Parathyroid adenoma (tissue), 2 donors: ENCODE measurements at regions not wholly inside any gene's neighbourhood (a gene's known extent, or its start where the extent isn't known, plus 50 kb on each side); places are given as distances from the start of the nearest gene placed in this dataset.

Experiments used
- H2AFZ ChIP-seq: fragments of 300-600 bp; sonication (generic); one replicate; pipeline ENCODE4 v1.7.0; 2017; ENCODE audit warnings: antibody characterized with exemption, mild to moderate bottlenecking
- H3K27ac ChIP-seq: fragments of 300-600 bp; sonication (generic); one replicate; pipeline ENCODE4 v1.7.0; 2017
- H3K27me3 ChIP-seq: fragments of 300-600 bp; sonication (generic); one replicate; pipeline ENCODE4 v1.7.0; 2017; ENCODE audit warnings: low read length; ENCODE audit not compliant: control insufficient read depth, insufficient read depth
- H3K36me3 ChIP-seq: fragments of 300-600 bp; sonication (generic); one replicate; pipeline ENCODE4 v1.7.0; 2017; ENCODE audit warnings: low read length; ENCODE audit not compliant: control insufficient read depth, insufficient read depth
- H3K4me1 ChIP-seq: fragments of 300-600 bp; sonication (generic); one replicate; pipeline ENCODE4 v1.7.0; 2017; ENCODE audit warnings: control low read depth
- H3K4me2 ChIP-seq: fragments of 300-600 bp; sonication (generic); one replicate; pipeline ENCODE4 v1.7.0; 2017; ENCODE audit warnings: low read length
- H3K4me3 ChIP-seq: fragments of 300-600 bp; sonication (generic); one replicate; pipeline ENCODE4 v1.7.0; 2017; ENCODE audit warnings: low read depth, low read length
- H3K79me2 ChIP-seq: fragments of 300-600 bp; sonication (generic); one replicate; pipeline ENCODE4 v1.7.0; 2017; ENCODE audit warnings: control low read depth
- H3K9ac ChIP-seq: fragments of 300-600 bp; sonication (generic); one replicate; pipeline ENCODE4 v1.7.0; 2017; ENCODE audit warnings: mild to moderate bottlenecking
- H3K9me3 ChIP-seq: fragments of 300-600 bp; sonication (generic); one replicate; pipeline ENCODE4 v1.7.0; 2017; ENCODE audit warnings: low read length; ENCODE audit not compliant: control insufficient read depth
- TF ChIP-seq, protein P1 (sequence below): fragments of 300-600 bp; sonication (generic); IDR thresholded peaks from one replicate; pipeline ENCODE4 v1.7.0; 2017; ENCODE audit warnings: antibody characterized with exemption, mild to moderate bottlenecking
- donor health status: primary hyperparathyroidism.

DNA sequence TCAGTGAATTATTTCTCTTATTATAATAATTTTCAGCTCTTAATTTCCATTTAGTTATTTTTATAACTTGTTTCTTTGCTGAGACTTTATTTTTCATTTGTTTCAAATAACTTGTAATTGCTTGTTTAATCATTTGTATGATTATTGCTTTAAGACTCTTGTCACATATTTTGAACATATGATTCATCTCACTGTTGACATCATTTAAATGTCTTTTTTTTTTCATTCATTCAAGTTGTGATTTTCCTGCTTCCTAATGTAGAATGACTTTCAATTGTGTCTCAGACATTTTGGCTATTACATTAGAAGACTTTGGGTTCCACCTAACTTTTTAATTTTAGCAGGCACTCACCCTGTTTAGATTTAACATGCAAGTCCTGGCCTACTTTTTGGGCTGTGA is 234.8 kb upstream of the DIPK2B start:
- Histone ChIP-seq H3K27ac (no peak overlapping the region), H3K36me3 (no peaks in the 10 kb centered on the region), H3K79me2 (no peaks in the 10 kb centered on the region), H3K4me2 (no peak overlapping the region), H3K27me3 (no peaks in the 10 kb centered on the region), H3K9ac (no peak overlapping the region), H3K4me3 (no peak overlapping the region), H3K9me3 (no peaks in the 10 kb centered on the region), H3K4me1 (no peaks in the 10 kb centered on the region), H2AFZ (no peak overlapping the region)
- TF ChIP-seq, protein P1, sequence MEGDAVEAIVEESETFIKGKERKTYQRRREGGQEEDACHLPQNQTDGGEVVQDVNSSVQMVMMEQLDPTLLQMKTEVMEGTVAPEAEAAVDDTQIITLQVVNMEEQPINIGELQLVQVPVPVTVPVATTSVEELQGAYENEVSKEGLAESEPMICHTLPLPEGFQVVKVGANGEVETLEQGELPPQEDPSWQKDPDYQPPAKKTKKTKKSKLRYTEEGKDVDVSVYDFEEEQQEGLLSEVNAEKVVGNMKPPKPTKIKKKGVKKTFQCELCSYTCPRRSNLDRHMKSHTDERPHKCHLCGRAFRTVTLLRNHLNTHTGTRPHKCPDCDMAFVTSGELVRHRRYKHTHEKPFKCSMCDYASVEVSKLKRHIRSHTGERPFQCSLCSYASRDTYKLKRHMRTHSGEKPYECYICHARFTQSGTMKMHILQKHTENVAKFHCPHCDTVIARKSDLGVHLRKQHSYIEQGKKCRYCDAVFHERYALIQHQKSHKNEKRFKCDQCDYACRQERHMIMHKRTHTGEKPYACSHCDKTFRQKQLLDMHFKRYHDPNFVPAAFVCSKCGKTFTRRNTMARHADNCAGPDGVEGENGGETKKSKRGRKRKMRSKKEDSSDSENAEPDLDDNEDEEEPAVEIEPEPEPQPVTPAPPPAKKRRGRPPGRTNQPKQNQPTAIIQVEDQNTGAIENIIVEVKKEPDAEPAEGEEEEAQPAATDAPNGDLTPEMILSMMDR = no peak

DNA sequence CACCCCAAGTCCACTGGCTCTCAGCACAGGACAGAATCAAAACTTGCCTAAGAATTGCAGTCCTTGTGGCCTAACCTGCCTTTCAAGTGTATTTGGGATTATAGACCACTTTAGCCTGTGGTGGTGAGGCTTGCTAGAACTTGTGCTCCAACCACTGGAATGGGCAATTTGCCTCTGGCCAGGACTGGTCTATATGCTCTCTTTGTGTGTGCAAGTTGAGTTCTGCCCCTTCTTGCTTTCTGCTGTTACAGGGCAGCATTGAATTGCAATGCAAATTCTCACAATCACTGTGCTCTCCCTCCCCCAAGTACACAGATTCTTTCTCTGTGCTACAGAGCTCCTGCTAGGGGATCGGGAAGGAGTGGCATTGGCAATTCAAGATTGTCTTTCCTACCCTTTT is 233.6 kb upstream of the DIPK2B start:
- Histone ChIP-seq H3K4me2 (no peak overlapping the region), H3K36me3 (no peaks in the 10 kb centered on the region), H3K9ac (no peak overlapping the region), H3K9me3 (no peaks in the 10 kb centered on the region), H3K4me3 (no peak overlapping the region), H3K27ac (no peak overlapping the region), H3K79me2 (no peaks in the 10 kb centered on the region), H2AFZ (no peak overlapping the region), H3K27me3 (no peaks in the 10 kb centered on the region), H3K4me1 (no peaks in the 10 kb centered on the region)
- TF ChIP-seq, protein P1 = no peak

DNA sequence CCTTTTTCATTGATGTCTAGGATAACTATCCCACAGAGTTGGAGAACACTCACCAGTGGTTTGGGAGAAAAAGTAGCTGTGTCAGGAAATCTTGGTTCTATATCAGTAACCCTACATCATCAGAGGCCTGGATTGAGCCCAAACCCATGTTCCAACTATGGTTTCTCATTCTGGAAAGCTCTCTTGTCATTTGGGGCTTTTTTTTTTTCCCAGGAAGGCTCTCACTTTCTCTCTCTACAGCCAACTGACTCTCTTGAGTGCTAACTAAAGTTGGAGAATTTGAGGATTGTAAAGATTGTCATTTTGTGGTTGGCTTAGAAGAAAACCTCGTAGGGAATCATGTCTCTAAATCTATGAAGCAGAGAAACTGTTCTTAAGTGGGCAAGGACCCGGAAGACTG is 228.2 kb upstream of the DIPK2B start:
- TF ChIP-seq, protein P1 = no peak
- H3K4me3 ChIP-seq = no peak overlapping the region
- H2AFZ ChIP-seq = no peak overlapping the region
- H3K9ac ChIP-seq = no peak overlapping the region
- no peaks in the 10 kb centered on the region for H3K79me2 ChIP-seq
- no peaks in the 10 kb centered on the region for H3K36me3 ChIP-seq
- H3K4me1 ChIP-seq = no peaks in the 10 kb centered on the region
- no peak overlapping the region for H3K4me2 ChIP-seq
- H3K27ac ChIP-seq = no peak overlapping the region
- no peaks in the 10 kb centered on the region for H3K27me3 ChIP-seq
- H3K9me3 ChIP-seq = no peaks in the 10 kb centered on the region

DNA sequence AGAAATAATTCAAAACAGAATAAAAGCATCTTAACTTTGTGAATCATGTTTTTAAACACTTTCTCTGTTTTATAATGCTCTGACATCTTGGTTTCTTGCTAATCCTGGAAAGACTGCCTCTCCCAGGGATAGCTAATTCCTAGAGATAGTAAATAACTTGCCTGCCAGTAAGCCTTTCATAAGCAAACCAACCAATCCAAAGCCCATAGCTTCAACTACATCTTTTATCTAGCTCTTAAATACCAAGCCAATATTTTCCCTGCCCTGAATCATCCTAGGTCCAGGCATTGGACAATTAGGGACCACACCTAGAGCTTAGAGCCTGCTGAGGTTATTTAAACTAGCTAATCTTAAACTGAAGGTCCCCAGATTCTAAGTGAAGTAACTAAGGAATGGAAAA is 223.7 kb upstream of the DIPK2B start:
- Histone ChIP-seq H3K79me2 (no peaks in the 10 kb centered on the region), H3K9ac (no peak overlapping the region), H3K36me3 (no peaks in the 10 kb centered on the region), H3K4me1 (no peaks in the 10 kb centered on the region), H2AFZ (no peak overlapping the region), H3K4me2 (no peak overlapping the region), H3K27me3 (no peaks in the 10 kb centered on the region), H3K27ac (no peak overlapping the region), H3K4me3 (no peak overlapping the region), H3K9me3 (no peaks in the 10 kb centered on the region)
- TF ChIP-seq, protein P1 = no peak

DNA sequence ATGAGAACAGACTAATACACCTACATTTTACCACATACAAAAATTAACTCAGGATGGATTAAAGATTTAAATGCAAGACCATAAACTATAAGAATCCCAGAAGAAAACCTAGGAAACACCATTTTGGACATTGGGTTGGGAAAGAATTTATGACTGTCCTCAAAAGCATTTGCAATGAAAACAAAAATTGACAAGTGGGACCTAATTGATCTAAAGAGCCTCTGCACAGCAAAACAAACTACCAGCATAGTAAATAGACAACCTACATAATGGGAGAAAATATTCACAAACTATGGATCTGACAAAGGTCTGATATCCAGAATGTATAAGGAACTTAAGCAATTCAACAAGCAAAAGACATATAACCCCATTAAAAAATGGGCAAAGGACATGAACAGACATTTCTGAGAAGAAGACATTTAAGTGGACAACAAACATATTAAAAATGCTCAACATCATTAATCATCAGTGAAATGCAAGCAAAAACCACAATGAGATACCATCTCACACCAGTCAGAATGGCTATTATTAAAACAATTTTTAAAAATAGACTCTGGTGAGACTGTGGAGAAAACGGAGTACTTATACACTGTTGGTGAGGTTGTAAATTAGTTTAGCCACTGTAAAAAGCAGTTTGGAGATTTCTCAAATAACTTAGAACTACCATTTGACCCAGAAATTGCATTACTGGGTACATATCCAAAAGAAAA is 221.7 kb upstream of the DIPK2B start:
- Histone ChIP-seq H3K4me3 (no peak overlapping the region), H3K9me3 (no peaks in the 10 kb centered on the region), H2AFZ (no peak overlapping the region), H3K9ac (no peak overlapping the region), H3K79me2 (no peaks in the 10 kb centered on the region), H3K27me3 (no peaks in the 10 kb centered on the region), H3K4me1 (no peaks in the 10 kb centered on the region), H3K4me2 (no peak overlapping the region), H3K27ac (no peak overlapping the region), H3K36me3 (no peaks in the 10 kb centered on the region)
- TF ChIP-seq, protein P1 = no peak
